Osteoblast (primary cell): ENCODE measurements at regions not wholly inside any gene's neighbourhood (a gene's known extent, or its start where the extent isn't known, plus 50 kb on each side); places are given as distances from the start of the nearest gene placed in this dataset.
"Not testable (repeated sequence)": the region's sequence is repeated elsewhere in the genome, so short reads cannot be mapped to it uniquely, and the experiment has no call there.

Experiments used
- DNase-seq: peaks from one replicate; pipeline ENCODE4 v3.0.0; 2011; ENCODE audit warnings: low spot score, mixed read lengths; ENCODE audit not compliant: insufficient read length; ENCODE audit errors: missing footprints
- H2AFZ ChIP-seq: 2 replicates; pipeline ENCODE4 v1.6.0; 2011; ENCODE audit warnings: mild to moderate bottlenecking, low read length
- H3K27ac ChIP-seq: 2 replicates; pipeline ENCODE4 v1.5.1; 2011; ENCODE audit warnings: mild to moderate bottlenecking, low read depth, low read length, moderate library complexity
- H3K27me3 ChIP-seq: 2 replicates; pipeline ENCODE4 v1.6.0; 2012; ENCODE audit warnings: mild to moderate bottlenecking, control low read depth, inconsistent platforms, low read length, moderate library complexity; ENCODE audit not compliant: insufficient read depth
- H3K36me3 ChIP-seq: 2 replicates; pipeline ENCODE4 v1.5.1; 2011; ENCODE audit warnings: mild to moderate bottlenecking, low read length, control low read depth, moderate library complexity; ENCODE audit not compliant: insufficient read depth
- H3K4me1 ChIP-seq: 2 replicates; pipeline ENCODE4 v1.5.1; 2011; ENCODE audit warnings: mild to moderate bottlenecking, low read length, control low read depth, moderate library complexity; ENCODE audit not compliant: insufficient read depth
- H3K4me2 ChIP-seq: 2 replicates; pipeline ENCODE4 v1.6.0; 2011; ENCODE audit warnings: mild to moderate bottlenecking, low read length; ENCODE audit not compliant: insufficient read depth
- H3K4me3 ChIP-seq: fragments of 200-600 bp; sonication (generic); 3 replicates; pipeline ENCODE4 v1.5.1; 2012; ENCODE audit warnings: mild to moderate bottlenecking, low read length, inconsistent platforms; ENCODE audit not compliant: insufficient read depth
- H3K79me2 ChIP-seq: 2 replicates; pipeline ENCODE4 v1.6.0; 2012; ENCODE audit warnings: mild to moderate bottlenecking, low read length, control low read depth, inconsistent platforms; ENCODE audit not compliant: insufficient read depth
- H3K9me3 ChIP-seq: 2 replicates; pipeline ENCODE4 v1.5.1; 2011; ENCODE audit warnings: low read depth, low read length, control low read depth
- H4K20me1 ChIP-seq: 2 replicates; pipeline ENCODE4 v1.6.0; 2012; ENCODE audit warnings: mild to moderate bottlenecking, low read length, control low read depth; ENCODE audit not compliant: insufficient read depth
- TF ChIP-seq, protein P1 (sequence below): IDR thresholded peaks from 2 replicates; pipeline ENCODE4 v1.5.1; 2011; ENCODE audit warnings: mild to moderate bottlenecking, low read depth, low read length, moderate library complexity; ENCODE audit errors: extremely low read depth

- Histone ChIP-seq H3K9me3 (no peaks in the 10 kb centered on the region), H3K4me3 (no peak overlapping the region), H3K4me1 (no peaks in the 10 kb centered on the region)
Measured at GRCh38 chr6:117007659-117008058, 130.6 kb downstream of the RFX6 start.

GRCh38 chr6:117008618-117009017 is 131.6 kb downstream of the RFX6 start:
- no peaks in the 10 kb centered on the region for H3K79me2 ChIP-seq
- H3K4me2 ChIP-seq: no peak overlapping the region
- H3K9me3 ChIP-seq: no peaks in the 10 kb centered on the region
- H3K36me3 ChIP-seq: no peaks in the 10 kb centered on the region
- DNase-seq: no peak
- no peak overlapping the region for H3K4me3 ChIP-seq
- no peak overlapping the region for H2AFZ ChIP-seq
- H3K27ac ChIP-seq: no peak overlapping the region
- no peaks in the 10 kb centered on the region for H3K4me1 ChIP-seq
- no peaks in the 10 kb centered on the region for H3K27me3 ChIP-seq
- TF ChIP-seq, protein P1, sequence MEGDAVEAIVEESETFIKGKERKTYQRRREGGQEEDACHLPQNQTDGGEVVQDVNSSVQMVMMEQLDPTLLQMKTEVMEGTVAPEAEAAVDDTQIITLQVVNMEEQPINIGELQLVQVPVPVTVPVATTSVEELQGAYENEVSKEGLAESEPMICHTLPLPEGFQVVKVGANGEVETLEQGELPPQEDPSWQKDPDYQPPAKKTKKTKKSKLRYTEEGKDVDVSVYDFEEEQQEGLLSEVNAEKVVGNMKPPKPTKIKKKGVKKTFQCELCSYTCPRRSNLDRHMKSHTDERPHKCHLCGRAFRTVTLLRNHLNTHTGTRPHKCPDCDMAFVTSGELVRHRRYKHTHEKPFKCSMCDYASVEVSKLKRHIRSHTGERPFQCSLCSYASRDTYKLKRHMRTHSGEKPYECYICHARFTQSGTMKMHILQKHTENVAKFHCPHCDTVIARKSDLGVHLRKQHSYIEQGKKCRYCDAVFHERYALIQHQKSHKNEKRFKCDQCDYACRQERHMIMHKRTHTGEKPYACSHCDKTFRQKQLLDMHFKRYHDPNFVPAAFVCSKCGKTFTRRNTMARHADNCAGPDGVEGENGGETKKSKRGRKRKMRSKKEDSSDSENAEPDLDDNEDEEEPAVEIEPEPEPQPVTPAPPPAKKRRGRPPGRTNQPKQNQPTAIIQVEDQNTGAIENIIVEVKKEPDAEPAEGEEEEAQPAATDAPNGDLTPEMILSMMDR: no peak
- no peaks in the 10 kb centered on the region for H4K20me1 ChIP-seq

More at GRCh38 chr6:117007659-117008058, 130.6 kb downstream of the RFX6 start:
- TF ChIP-seq, protein P1: no peak
- DNase-seq: no peak
- H3K4me2 ChIP-seq: no peak overlapping the region
- H3K36me3 ChIP-seq: no peaks in the 10 kb centered on the region
- H4K20me1 ChIP-seq: no peaks in the 10 kb centered on the region
- H2AFZ ChIP-seq: no peak overlapping the region
- no peak overlapping the region for H3K27ac ChIP-seq
- H3K79me2 ChIP-seq: no peaks in the 10 kb centered on the region
- no peaks in the 10 kb centered on the region for H3K27me3 ChIP-seq

- H3K4me2 ChIP-seq, H3K27ac ChIP-seq, H3K4me3 ChIP-seq, H3K36me3 ChIP-seq, H3K4me1 ChIP-seq, H3K9me3 ChIP-seq, H3K27me3 ChIP-seq, H4K20me1 ChIP-seq, DNase-seq, H3K79me2 ChIP-seq, H2AFZ ChIP-seq: not testable (repeated sequence)
Measured at GRCh38 chr6:117014641-117015473, 137.8 kb downstream of the RFX6 start.

DNA sequence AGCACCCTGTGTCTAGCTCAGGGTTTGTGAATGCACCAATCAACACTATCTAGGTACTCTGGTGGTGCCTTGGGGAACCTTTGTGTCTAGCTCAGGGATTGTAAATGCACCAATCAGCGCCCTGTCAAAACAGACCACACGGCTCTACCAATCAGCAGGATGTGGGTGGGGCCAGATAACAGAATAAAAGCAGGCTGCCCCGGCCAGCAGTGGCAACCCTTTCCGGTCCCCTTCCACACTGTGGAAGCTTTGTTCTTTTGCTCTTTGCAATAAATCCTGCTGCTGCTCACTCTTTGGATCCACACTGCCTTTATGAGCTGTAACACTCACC is 138.4 kb downstream of the RFX6 start:
- not testable (repeated sequence) for H3K27me3 ChIP-seq, H2AFZ ChIP-seq, H3K27ac ChIP-seq, H3K9me3 ChIP-seq, H3K4me3 ChIP-seq, H3K79me2 ChIP-seq, H3K4me1 ChIP-seq, H4K20me1 ChIP-seq, H3K4me2 ChIP-seq, H3K36me3 ChIP-seq, DNase-seq

DNA sequence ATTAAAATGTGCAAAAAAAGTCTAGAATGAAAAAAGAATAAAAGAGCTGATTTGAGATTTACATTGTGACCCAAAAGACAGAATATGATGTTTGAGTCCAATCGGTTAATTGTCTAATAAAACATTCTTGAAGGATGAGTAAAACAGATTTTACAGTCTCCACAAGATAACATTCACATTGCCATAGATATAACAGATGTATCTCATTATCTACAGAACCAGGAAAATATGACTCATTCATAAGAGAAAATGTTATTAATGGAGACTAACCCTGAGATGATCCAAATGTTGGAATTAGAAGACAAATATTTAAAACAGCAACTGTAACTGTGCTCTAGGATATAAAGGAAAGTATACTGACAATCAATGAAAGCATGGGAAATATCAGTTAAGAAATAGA is 141.7 kb downstream of the RFX6 start:
- Histone ChIP-seq H3K9me3 (no peaks in the 10 kb centered on the region), H3K4me1 (no peaks in the 10 kb centered on the region), H3K36me3 (no peaks in the 10 kb centered on the region), H3K4me3 (no peak overlapping the region), H3K27ac (no peak overlapping the region), H3K4me2 (no peak overlapping the region), H4K20me1 (no peaks in the 10 kb centered on the region), H3K27me3 (no peaks in the 10 kb centered on the region), H3K79me2 (no peaks in the 10 kb centered on the region), H2AFZ (no peak overlapping the region)
- TF ChIP-seq, protein P1: no peak
- no peak for DNase-seq
